Neural cell (in vitro differentiated cells): ENCODE measurements at regions not wholly inside any gene's neighbourhood (a gene's known extent, or its start where the extent isn't known, plus 50 kb on each side); places are given as distances from the start of the nearest gene placed in this dataset.
A peak's percentile ranks its signal among the peaks of the same experiment; 100 is the strongest.

Experiments used
- H2AFZ ChIP-seq: fragments of 200-600, 300-800 bp; sonication (generic), shearing (Covaris generic); 2 replicates; pipeline ENCODE4 v1.6.0; 2014; ENCODE audit warnings: low read depth, mild to moderate bottlenecking, antibody characterized with exemption, low read length, moderate library complexity
- H3F3A ChIP-seq: fragments of 200-600 bp; shearing (Covaris generic); 2 replicates; pipeline ENCODE4 v1.6.1; 2016; ENCODE audit warnings: mild to moderate bottlenecking, moderate library complexity, mixed read lengths, antibody characterized with exemption, low read length; ENCODE audit not compliant: insufficient read depth, poor library complexity, severe bottlenecking
- H3K27ac ChIP-seq: fragments of 200-600, 300-800 bp; sonication (generic), shearing (Covaris generic); 2 replicates; pipeline ENCODE4 v1.5.1; 2014; ENCODE audit warnings: mild to moderate bottlenecking, low read length, moderate library complexity
- H3K27me3 ChIP-seq: fragments of 300-800, 200-600 bp; sonication (generic), shearing (Covaris generic); 2 replicates; pipeline ENCODE4 v1.6.0; 2014; ENCODE audit warnings: mild to moderate bottlenecking, low read depth, low read length, moderate library complexity; ENCODE audit not compliant: insufficient read depth
- H3K36me3 ChIP-seq: fragments of 300-800, 200-600 bp; sonication (generic), shearing (Covaris generic); 2 replicates; pipeline ENCODE4 v1.5.1; 2014; ENCODE audit warnings: mild to moderate bottlenecking, antibody characterized with exemption, low read length, moderate library complexity; ENCODE audit not compliant: insufficient read depth
- H3K4me2 ChIP-seq: fragments of 300-800, 200-600 bp; sonication (generic), shearing (Covaris generic); 2 replicates; pipeline ENCODE4 v1.6.0; 2014; ENCODE audit warnings: mild to moderate bottlenecking, low read length
- H3K4me3 ChIP-seq: fragments of 300-800, 200-600 bp; sonication (generic), shearing (Covaris generic); 2 replicates; pipeline ENCODE4 v1.5.1; 2014; ENCODE audit warnings: mild to moderate bottlenecking, low read length, moderate library complexity
- H3K79me2 ChIP-seq: fragments of 200-600 bp; shearing (Covaris generic); replicated peaks from 2 replicates; pipeline ENCODE4 v1.6.0; 2014; ENCODE audit warnings: mild to moderate bottlenecking, low read length, moderate library complexity; ENCODE audit not compliant: insufficient read depth
- H3K9ac ChIP-seq: fragments of 300-800, 200-600 bp; sonication (generic), shearing (Covaris generic); 2 replicates; pipeline ENCODE4 v1.6.1; 2016; ENCODE audit warnings: mild to moderate bottlenecking, low read length, mixed read lengths
- H3K9me2 ChIP-seq: fragments of 200-600 bp; shearing (Covaris generic); 2 replicates; pipeline ENCODE4 v1.6.1; 2016; ENCODE audit warnings: mild to moderate bottlenecking, low read length, mixed read lengths; ENCODE audit not compliant: insufficient read depth
- H3K9me3 ChIP-seq: fragments of 200-600, 300-800 bp; sonication (generic), shearing (Covaris generic); 2 replicates; pipeline ENCODE4 v1.6.1; 2016; ENCODE audit warnings: mild to moderate bottlenecking, mixed run types, low read length, moderate library complexity, mixed read lengths
- H4K20me1 ChIP-seq: fragments of 200-600 bp; shearing (Covaris generic); 2 replicates; pipeline ENCODE4 v1.6.1; 2016; ENCODE audit warnings: mild to moderate bottlenecking, mixed run types; ENCODE audit not compliant: insufficient read depth
- CTCF ChIP-seq: fragments of 450-650 bp; IDR thresholded peaks from 2 replicates; pipeline ENCODE4 v1.5.1; 2014; ENCODE audit warnings: antibody characterized with exemption, mild to moderate bottlenecking, moderate library complexity; ENCODE audit not compliant: poor library complexity, severe bottlenecking
- EP300 ChIP-seq: fragments of 450-650 bp; conservative IDR thresholded peaks from 2 replicates; pipeline ENCODE4 v1.6.1; 2014; ENCODE audit warnings: antibody characterized with exemption, mild to moderate bottlenecking, moderate library complexity; ENCODE audit not compliant: poor library complexity, severe bottlenecking
- EZH2 ChIP-seq: fragments of 200-600, 300-800 bp; shearing (Covaris generic), sonication (generic); IDR thresholded peaks from 2 replicates; pipeline ENCODE4 v1.6.1; 2014; ENCODE audit warnings: antibody characterized with exemption, low read length, borderline replicate concordance, mild to moderate bottlenecking; ENCODE audit not compliant: insufficient read depth, poor library complexity, severe bottlenecking
- MXI1 ChIP-seq: fragments of 450-650 bp; conservative IDR thresholded peaks from 2 replicates; pipeline ENCODE4 v1.6.1; 2014; ENCODE audit warnings: antibody characterized with exemption, mild to moderate bottlenecking; ENCODE audit not compliant: poor library complexity, severe bottlenecking
- POLR2AphosphoS5 ChIP-seq: IDR thresholded peaks from 2 replicates; pipeline ENCODE4 v1.6.1; 2012
- RAD21 ChIP-seq: fragments of 450-650 bp; conservative IDR thresholded peaks from 2 replicates; pipeline ENCODE4 v1.6.1; 2014; ENCODE audit warnings: antibody characterized with exemption, mild to moderate bottlenecking, moderate library complexity
- SMC3 ChIP-seq: fragments of 450-650 bp; conservative IDR thresholded peaks from 2 replicates; pipeline ENCODE4 v1.6.1; 2014; ENCODE audit warnings: antibody characterized with exemption, mild to moderate bottlenecking, moderate library complexity; ENCODE audit not compliant: poor library complexity
- TAF1 ChIP-seq: IDR thresholded peaks from 2 replicates; pipeline ENCODE4 v1.6.1; 2012; ENCODE audit warnings: low read depth
- TF ChIP-seq, protein P1 (sequence below): IDR thresholded peaks from 2 replicates; pipeline ENCODE4 v1.6.1; 2012; ENCODE audit warnings: borderline replicate concordance

DNA sequence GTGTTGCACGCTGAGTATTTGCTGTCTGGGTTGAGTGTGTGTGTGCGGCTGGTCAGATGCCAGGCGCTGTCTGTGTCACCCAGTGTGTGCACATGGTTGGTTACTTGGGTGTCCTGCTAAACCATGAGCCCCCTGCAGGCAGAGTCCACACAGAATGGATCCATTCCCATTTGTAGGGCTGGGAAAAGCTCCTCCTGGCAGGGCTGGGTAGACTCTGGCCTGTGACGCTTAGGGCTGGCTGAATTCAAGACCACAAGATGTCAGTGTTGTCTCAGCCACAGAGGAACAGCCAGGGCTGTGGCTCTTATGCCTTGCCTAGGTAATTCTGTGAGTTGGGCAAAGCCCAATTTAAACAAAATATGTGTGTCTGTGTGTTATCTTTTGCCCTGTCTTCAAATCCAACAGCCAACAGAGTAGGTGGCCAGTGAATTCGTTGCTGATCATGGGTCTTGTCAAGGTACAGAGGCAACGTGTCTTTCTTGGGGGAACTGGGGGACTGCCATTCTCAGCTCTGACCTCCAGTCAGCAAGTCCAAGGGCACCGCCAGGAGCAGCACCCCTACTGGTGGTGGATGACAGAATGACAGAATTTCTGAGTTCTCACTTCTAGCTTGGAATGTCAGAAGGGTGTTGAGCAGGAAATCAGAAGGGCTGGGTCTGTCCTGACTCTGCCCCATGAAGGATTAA lies 285.1 kb downstream of the CCSER2 start:
- H4K20me1 ChIP-seq = no peaks in the 10 kb centered on the region
- no peak overlapping the region for H3K4me3 ChIP-seq
- no peak overlapping the region for H3K27ac ChIP-seq
- H3K9me2 ChIP-seq = no peaks in the 10 kb centered on the region
- no peak overlapping the region for H3K9ac ChIP-seq
- H3F3A ChIP-seq = no peaks in the 10 kb centered on the region
- H3K36me3 ChIP-seq = no peaks in the 10 kb centered on the region
- no peak overlapping the region for H2AFZ ChIP-seq
- no peaks in the 10 kb centered on the region for H3K9me3 ChIP-seq
- peak; percentile 88 for TF ChIP-seq CTCF
- TF ChIP-seq RAD21 = peak; percentile 93
- no peak for TF ChIP-seq POLR2AphosphoS5
- TF ChIP-seq EP300 = no peak
- peak; percentile 91 for TF ChIP-seq SMC3
- TF ChIP-seq, protein P1, sequence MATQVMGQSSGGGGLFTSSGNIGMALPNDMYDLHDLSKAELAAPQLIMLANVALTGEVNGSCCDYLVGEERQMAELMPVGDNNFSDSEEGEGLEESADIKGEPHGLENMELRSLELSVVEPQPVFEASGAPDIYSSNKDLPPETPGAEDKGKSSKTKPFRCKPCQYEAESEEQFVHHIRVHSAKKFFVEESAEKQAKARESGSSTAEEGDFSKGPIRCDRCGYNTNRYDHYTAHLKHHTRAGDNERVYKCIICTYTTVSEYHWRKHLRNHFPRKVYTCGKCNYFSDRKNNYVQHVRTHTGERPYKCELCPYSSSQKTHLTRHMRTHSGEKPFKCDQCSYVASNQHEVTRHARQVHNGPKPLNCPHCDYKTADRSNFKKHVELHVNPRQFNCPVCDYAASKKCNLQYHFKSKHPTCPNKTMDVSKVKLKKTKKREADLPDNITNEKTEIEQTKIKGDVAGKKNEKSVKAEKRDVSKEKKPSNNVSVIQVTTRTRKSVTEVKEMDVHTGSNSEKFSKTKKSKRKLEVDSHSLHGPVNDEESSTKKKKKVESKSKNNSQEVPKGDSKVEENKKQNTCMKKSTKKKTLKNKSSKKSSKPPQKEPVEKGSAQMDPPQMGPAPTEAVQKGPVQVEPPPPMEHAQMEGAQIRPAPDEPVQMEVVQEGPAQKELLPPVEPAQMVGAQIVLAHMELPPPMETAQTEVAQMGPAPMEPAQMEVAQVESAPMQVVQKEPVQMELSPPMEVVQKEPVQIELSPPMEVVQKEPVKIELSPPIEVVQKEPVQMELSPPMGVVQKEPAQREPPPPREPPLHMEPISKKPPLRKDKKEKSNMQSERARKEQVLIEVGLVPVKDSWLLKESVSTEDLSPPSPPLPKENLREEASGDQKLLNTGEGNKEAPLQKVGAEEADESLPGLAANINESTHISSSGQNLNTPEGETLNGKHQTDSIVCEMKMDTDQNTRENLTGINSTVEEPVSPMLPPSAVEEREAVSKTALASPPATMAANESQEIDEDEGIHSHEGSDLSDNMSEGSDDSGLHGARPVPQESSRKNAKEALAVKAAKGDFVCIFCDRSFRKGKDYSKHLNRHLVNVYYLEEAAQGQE = no peak
- H3K79me2 ChIP-seq = no peaks in the 10 kb centered on the region
- no peaks in the 10 kb centered on the region for H3K27me3 ChIP-seq
- H3K4me2 ChIP-seq = no peak overlapping the region

DNA sequence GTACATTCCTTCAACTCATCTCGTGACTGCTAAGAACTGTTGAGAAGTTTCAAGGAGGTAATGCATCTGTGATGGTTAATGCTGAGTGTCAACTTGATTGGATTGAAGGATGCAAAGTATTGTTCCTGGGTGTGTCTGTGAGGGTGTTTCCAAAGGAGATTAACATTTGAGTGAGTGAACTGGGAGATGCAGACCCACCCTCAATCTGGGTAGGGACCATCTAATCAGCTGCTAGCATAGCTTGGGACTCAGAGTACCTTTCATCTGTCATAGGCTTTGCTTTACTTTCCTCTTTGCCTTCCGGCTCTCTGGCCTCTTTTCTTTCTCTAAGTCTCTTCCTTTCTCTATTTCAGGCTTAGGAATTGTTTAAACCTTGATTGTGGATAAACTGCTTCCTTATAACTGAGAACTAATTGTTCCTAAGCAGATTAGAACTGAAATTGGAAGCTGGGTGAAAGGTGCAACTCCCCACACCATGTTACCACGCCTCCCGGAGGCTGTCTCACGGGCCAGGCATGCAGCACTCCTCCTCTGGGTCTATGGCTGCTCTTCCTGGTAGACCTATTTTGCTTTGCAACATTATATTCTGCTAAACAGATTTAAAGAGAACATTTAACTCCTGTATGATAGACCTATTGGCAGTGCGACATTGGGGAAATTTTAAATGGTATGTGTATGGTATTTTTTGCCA lies 298.2 kb downstream of the CCSER2 start:
- no peak overlapping the region for H3K4me2 ChIP-seq
- no peaks in the 10 kb centered on the region for H3K79me2 ChIP-seq
- H3K4me3 ChIP-seq = no peak overlapping the region
- no peaks in the 10 kb centered on the region for H4K20me1 ChIP-seq
- no peak overlapping the region for H3K27ac ChIP-seq
- H3K9me2 ChIP-seq = no peaks in the 10 kb centered on the region
- no peaks in the 10 kb centered on the region for H3K9me3 ChIP-seq
- H2AFZ ChIP-seq = no peak overlapping the region
- no peaks in the 10 kb centered on the region for H3K36me3 ChIP-seq
- no peak overlapping the region for H3K9ac ChIP-seq
- H3K27me3 ChIP-seq = no peaks in the 10 kb centered on the region
- no peaks in the 10 kb centered on the region for H3F3A ChIP-seq
- TF ChIP-seq POLR2AphosphoS5 (no peak), MXI1 (no peak), TAF1 (no peak), RAD21 (no peak), CTCF (no peak), EP300 (no peak), SMC3 (no peak), EZH2 (no peak)
- TF ChIP-seq, protein P1 = no peak
